HL-60 (cell line): ENCODE measurements at regions not wholly inside any gene's neighbourhood (a gene's known extent, or its start where the extent isn't known, plus 50 kb on each side); places are given as distances from the start of the nearest gene placed in this dataset.
"Not testable (repeated sequence)": the region's sequence is repeated elsewhere in the genome, so short reads cannot be mapped to it uniquely, and the experiment has no call there.

ENCODE experiments used
- SPI1 ChIP-seq: IDR thresholded peaks from 2 replicates; pipeline ENCODE4 v1.6.1; 2012; ENCODE audit warnings: low read depth, mild to moderate bottlenecking, borderline replicate concordance
- TF ChIP-seq, protein P1 (sequence below): IDR thresholded peaks from one replicate; pipeline ENCODE4 v1.5.1; 2011; ENCODE audit warnings: low read length, control low read depth, inconsistent platforms; ENCODE audit not compliant: insufficient read depth

DNA sequence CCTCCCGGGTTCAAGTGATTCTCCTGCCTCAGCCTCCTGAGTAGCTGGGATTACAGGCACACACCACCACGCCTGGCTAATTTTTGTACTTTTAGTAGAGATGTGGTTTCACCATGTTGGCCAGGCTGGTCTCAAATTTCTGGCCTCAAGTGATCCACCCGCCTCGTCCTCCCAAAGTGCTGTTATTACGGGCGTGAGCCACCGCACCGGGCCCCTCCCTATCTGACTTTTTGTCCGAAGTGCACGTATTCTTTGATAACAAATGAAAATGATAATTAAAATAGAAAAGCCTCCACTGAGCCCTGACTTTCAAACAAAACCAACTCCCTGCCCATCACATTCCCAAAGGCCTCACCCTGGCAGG, 278.6 kb downstream of the TTC6 start:
- TF ChIP-seq, protein P1, sequence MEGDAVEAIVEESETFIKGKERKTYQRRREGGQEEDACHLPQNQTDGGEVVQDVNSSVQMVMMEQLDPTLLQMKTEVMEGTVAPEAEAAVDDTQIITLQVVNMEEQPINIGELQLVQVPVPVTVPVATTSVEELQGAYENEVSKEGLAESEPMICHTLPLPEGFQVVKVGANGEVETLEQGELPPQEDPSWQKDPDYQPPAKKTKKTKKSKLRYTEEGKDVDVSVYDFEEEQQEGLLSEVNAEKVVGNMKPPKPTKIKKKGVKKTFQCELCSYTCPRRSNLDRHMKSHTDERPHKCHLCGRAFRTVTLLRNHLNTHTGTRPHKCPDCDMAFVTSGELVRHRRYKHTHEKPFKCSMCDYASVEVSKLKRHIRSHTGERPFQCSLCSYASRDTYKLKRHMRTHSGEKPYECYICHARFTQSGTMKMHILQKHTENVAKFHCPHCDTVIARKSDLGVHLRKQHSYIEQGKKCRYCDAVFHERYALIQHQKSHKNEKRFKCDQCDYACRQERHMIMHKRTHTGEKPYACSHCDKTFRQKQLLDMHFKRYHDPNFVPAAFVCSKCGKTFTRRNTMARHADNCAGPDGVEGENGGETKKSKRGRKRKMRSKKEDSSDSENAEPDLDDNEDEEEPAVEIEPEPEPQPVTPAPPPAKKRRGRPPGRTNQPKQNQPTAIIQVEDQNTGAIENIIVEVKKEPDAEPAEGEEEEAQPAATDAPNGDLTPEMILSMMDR, result not testable (repeated sequence)
- not testable (repeated sequence) for TF ChIP-seq SPI1
